ENCODE measurements at regions not wholly inside any gene's neighbourhood (a gene's known extent, or its start where the extent isn't known, plus 50 kb on each side); places are given as distances from the start of the nearest gene placed in this dataset.

GRCh38 chr7:47078241-47078640 lies 503.7 kb downstream of the TNS3 start:
- Histone ChIP-seq H3K36me3 (replicated peaks in 1 of 2; ENCODE audit: control extremely low read depth in 1 of 2, control insufficient read depth in 1 of 2, extremely low read depth in 1 of 2, insufficient read depth in 2 of 2, low read length in 1 of 2) (no peaks in the 10 kb centered on the region), H2AFZ (ENCODE audit: insufficient read depth, low read depth, low read length, poor library complexity, severe bottlenecking) (no peak overlapping the region), H3K9me3 (ENCODE audit: control extremely low read depth in 1 of 3, control insufficient read depth in 2 of 3, insufficient read depth in 1 of 3, low read length in 2 of 3) (no peaks in the 10 kb centered on the region), H4K20me1 (ENCODE audit: control insufficient read depth, insufficient read depth, low read length, poor library complexity, severe bottlenecking) (no peaks in the 10 kb centered on the region), H3K9ac (ENCODE audit: low read length) (no peak overlapping the region), H3K27ac (ENCODE audit: low read length in 2 of 2) (no peak overlapping the region), H3K27me3 (replicated peaks in 1 of 4; ENCODE audit: control extremely low read depth in 1 of 4, control insufficient read depth in 3 of 4, insufficient read depth in 4 of 4, low read length in 3 of 4) (no peaks in the 10 kb centered on the region), H3K4me1 (ENCODE audit: control insufficient read depth in 2 of 2, insufficient read depth in 2 of 2, low read length in 2 of 2) (no peaks in the 10 kb centered on the region), H3K79me2 (ENCODE audit: control insufficient read depth, insufficient read depth, low read length) (no peaks in the 10 kb centered on the region), H3K4me2 (replicated peaks; ENCODE audit: low read depth, low read length, poor library complexity, severe bottlenecking) (no peak overlapping the region), H3K4me3 (ENCODE audit: control extremely low read depth in 1 of 5, extremely low read depth in 1 of 5, insufficient read depth in 1 of 5, low read depth in 2 of 5, low read length in 4 of 5) (no peak overlapping the region)
- peaks cover 8% of the 10 kb centered on the region for H3K27me3 Mint-ChIP-seq
- intact Hi-C loops (cut with micrococcal nuclease) = no loop called here
- ATAC-seq (ENCODE audit: low read depth) (no peak), DNase-seq (no peak)
- TF ChIP-seq, protein P1, sequence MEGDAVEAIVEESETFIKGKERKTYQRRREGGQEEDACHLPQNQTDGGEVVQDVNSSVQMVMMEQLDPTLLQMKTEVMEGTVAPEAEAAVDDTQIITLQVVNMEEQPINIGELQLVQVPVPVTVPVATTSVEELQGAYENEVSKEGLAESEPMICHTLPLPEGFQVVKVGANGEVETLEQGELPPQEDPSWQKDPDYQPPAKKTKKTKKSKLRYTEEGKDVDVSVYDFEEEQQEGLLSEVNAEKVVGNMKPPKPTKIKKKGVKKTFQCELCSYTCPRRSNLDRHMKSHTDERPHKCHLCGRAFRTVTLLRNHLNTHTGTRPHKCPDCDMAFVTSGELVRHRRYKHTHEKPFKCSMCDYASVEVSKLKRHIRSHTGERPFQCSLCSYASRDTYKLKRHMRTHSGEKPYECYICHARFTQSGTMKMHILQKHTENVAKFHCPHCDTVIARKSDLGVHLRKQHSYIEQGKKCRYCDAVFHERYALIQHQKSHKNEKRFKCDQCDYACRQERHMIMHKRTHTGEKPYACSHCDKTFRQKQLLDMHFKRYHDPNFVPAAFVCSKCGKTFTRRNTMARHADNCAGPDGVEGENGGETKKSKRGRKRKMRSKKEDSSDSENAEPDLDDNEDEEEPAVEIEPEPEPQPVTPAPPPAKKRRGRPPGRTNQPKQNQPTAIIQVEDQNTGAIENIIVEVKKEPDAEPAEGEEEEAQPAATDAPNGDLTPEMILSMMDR (IDR thresholded peaks at IDR 0.05) = no peak
- no peak for TF ChIP-seq EZH2 (IDR thresholded peaks at IDR 0.05; ENCODE audit: borderline replicate concordance, insufficient read depth, low read depth, low read length, poor library complexity, severe bottlenecking)
- POLR2A ChIA-PET = no interaction called here
- H3K9me3 Mint-ChIP-seq (ENCODE audit: insufficient read depth) = no peaks in the 10 kb centered on the region
- no peaks in the 10 kb centered on the region for H3K4me1 Mint-ChIP-seq
- WGBS (ENCODE audit: insufficient coverage) = 100% methylated on average over 1 of the region's 2 CpGs
- H3K4me3 Mint-ChIP-seq = no peak overlapping the region
- CTCF ChIA-PET = interaction anchor here (1.5 kb wide), 1 partner anchor 10 kb away, joined by 7 read pairs; no protein-coding TSS in a partner anchor
- no peak overlapping the region for H3K27ac Mint-ChIP-seq

DNA sequence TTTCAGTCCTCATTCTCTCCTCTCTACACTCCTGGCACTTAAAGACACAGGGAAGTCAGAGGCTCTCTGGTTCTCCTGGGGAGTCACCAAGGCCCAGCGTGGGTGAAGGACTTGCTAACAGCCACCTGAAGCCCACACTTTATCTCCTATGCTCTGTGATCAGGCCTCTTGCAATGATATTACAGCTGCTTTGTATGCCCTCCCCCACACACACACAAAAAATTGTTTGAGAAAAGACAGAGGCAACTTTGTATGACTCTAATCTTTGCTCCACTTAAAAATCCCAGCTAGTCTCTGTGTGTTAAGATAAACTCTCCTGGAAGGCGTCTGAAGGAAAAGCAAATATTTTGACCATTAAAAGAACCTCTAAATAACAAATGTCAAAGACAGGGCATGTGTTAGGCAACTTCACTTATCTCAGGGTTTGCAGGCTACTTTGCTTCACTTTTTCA lies 507.2 kb downstream of the TNS3 start:
- no peaks in the 10 kb centered on the region for H3K4me1 ChIP-seq (ENCODE audit: control insufficient read depth in 2 of 2, insufficient read depth in 2 of 2, low read length in 2 of 2)
- TF ChIP-seq, protein P1 (IDR thresholded peaks at IDR 0.05) = no peak
- no peak for TF ChIP-seq EZH2 (IDR thresholded peaks at IDR 0.05; ENCODE audit: borderline replicate concordance, insufficient read depth, low read depth, low read length, poor library complexity, severe bottlenecking)
- no peaks in the 10 kb centered on the region for H3K27me3 ChIP-seq (replicated peaks in 1 of 4; ENCODE audit: control extremely low read depth in 1 of 4, control insufficient read depth in 3 of 4, insufficient read depth in 4 of 4, low read length in 3 of 4)
- intact Hi-C loops (cut with micrococcal nuclease) = no loop called here
- H3K9me3 Mint-ChIP-seq (ENCODE audit: insufficient read depth) = no peaks in the 10 kb centered on the region
- no peaks in the 10 kb centered on the region for H3K36me3 ChIP-seq (replicated peaks in 1 of 2; ENCODE audit: control extremely low read depth in 1 of 2, control insufficient read depth in 1 of 2, extremely low read depth in 1 of 2, insufficient read depth in 2 of 2, low read length in 1 of 2)
- no peak for DNase-seq
- ATAC-seq (ENCODE audit: low read depth) = no peak
- no peaks in the 10 kb centered on the region for H3K9me3 ChIP-seq (ENCODE audit: control extremely low read depth in 1 of 3, control insufficient read depth in 2 of 3, insufficient read depth in 1 of 3, low read length in 2 of 3)
- no peak overlapping the region for H3K9ac ChIP-seq (ENCODE audit: low read length)
- 43% methylated on average over 1 of the region's 2 CpGs for WGBS (ENCODE audit: insufficient coverage)
- H2AFZ ChIP-seq (ENCODE audit: insufficient read depth, low read depth, low read length, poor library complexity, severe bottlenecking) = no peak overlapping the region
- H3K4me1 Mint-ChIP-seq = no peaks in the 10 kb centered on the region
- H3K27me3 Mint-ChIP-seq = peaks cover 5% of the 10 kb centered on the region
- H3K4me2 ChIP-seq (replicated peaks; ENCODE audit: low read depth, low read length, poor library complexity, severe bottlenecking) = no peak overlapping the region
- ChIA-PET CTCF (interaction anchor here (1.1 kb wide), 1 partner anchor 95 kb away, joined by 3 read pairs; no protein-coding TSS in a partner anchor), POLR2A (no interaction called here)
- H3K79me2 ChIP-seq (ENCODE audit: control insufficient read depth, insufficient read depth, low read length) = no peaks in the 10 kb centered on the region
- H4K20me1 ChIP-seq (ENCODE audit: control insufficient read depth, insufficient read depth, low read length, poor library complexity, severe bottlenecking) = no peaks in the 10 kb centered on the region
- no peak overlapping the region for H3K27ac ChIP-seq (ENCODE audit: low read length in 2 of 2)
- no peak overlapping the region for H3K4me3 ChIP-seq (ENCODE audit: control extremely low read depth in 1 of 5, extremely low read depth in 1 of 5, insufficient read depth in 1 of 5, low read depth in 2 of 5, low read length in 4 of 5)
- no peak overlapping the region for H3K27ac Mint-ChIP-seq
- H3K4me3 Mint-ChIP-seq = no peak overlapping the region
